Posterior cingulate gyrus (tissue), 11 donors: ENCODE measurements at regions not wholly inside any gene's neighbourhood (a gene's known extent, or its start where the extent isn't known, plus 50 kb on each side); places are given as distances from the start of the nearest gene placed in this dataset.

ENCODE experiments used
- DNase-seq, 10 donors: peaks; one replicate each; pipeline versions ENCODE4 v3.0.0 to v3.0.0-alpha.2; 2020 to 2021; ENCODE audit warnings: mixed read lengths in 3 of 10
- intact Hi-C: fragments of 100-400 bp; cut with DNase I; formaldehyde crosslinking; loops from one replicate; pipeline ENCODE4 v1.15.1; 2023

GRCh38 chr3:22101811-22102210, 350.8 kb upstream of the ZNF385D start:
- DNase-seq, result no peak
- intact Hi-C loops, result no loop called here

DNA sequence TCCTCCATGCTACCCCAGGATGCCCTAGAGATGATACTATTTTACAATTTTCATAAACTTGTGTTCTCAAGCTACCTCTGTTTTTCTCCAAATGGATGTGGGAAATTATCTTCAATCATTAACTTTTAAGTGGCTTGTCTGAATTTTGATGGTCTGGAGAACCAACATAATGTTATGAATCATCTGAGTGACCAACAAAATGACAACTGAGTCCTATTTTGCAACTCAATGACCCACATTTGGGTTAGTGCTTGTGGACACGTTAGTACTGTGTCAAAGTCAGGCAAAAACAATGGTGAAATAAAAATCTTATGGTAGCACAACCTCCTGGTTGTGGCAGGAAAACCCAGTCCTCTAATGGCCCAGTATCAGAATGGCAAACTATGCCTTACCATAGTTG, 352.4 kb upstream of the ZNF385D start:
- no peak for DNase-seq
- intact Hi-C loops, result no loop called here

DNA sequence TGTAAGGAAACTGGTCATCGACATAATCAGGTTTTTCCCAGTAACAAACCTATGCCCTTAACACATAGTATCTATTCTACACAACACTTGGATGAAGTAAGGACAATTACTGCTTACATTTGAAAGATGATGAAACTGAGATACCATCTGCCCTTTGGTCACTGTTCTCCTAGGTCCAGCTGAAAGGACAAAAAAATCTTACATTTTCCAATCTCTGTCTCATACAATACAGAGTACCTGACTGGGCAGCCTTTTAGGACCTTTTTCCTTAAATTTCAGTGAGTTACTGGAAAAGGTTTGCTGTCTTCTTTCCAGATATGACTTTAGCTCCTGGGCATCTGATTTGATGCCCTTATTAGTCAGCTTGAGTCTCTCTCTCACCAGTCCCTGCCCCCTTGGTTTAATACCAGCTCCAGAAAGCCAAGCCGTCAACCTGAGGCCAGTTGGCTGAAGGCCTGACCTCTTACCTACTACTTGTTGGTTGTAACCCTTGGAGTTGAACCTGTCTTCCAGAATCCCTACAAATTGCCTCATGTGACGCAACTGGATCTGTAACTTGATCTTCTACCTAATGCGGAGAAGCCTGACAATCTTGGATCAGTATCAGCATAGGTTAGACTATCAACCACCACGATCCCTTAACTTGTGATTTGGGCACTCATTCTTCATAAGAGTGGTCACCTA, 355.3 kb upstream of the ZNF385D start:
- intact Hi-C loops, result no loop called here
- no peak for DNase-seq

GRCh38 chr3:22111226-22111625, 360.2 kb upstream of the ZNF385D start:
- intact Hi-C loops, result loop anchor here (5.0 kb wide), 1 partner anchor 1769 kb away; no protein-coding TSS in a partner anchor
- no peak for DNase-seq

- intact Hi-C loops, result loop anchor here (5.0 kb wide), 1 partner anchor 1771 kb away; no protein-coding TSS in a partner anchor
- DNase-seq, result no peak
Observed at GRCh38 chr3:22113453-22113852, 362.4 kb upstream of the ZNF385D start.

- intact Hi-C loops, result loop anchor here (5.0 kb wide), 3 partner anchors 363 to 1888 kb away; partner anchors contain the start of gene ZNF385D
- no peak for DNase-seq
Observed at GRCh38 chr3:22115581-22115980, 364.6 kb upstream of the ZNF385D start.

GRCh38 chr3:22117091-22117490, 366.1 kb upstream of the ZNF385D start:
- intact Hi-C loops, result loop anchor here (5.0 kb wide), 3 partner anchors 365 to 1890 kb away; partner anchors contain the start of gene ZNF385D

DNA sequence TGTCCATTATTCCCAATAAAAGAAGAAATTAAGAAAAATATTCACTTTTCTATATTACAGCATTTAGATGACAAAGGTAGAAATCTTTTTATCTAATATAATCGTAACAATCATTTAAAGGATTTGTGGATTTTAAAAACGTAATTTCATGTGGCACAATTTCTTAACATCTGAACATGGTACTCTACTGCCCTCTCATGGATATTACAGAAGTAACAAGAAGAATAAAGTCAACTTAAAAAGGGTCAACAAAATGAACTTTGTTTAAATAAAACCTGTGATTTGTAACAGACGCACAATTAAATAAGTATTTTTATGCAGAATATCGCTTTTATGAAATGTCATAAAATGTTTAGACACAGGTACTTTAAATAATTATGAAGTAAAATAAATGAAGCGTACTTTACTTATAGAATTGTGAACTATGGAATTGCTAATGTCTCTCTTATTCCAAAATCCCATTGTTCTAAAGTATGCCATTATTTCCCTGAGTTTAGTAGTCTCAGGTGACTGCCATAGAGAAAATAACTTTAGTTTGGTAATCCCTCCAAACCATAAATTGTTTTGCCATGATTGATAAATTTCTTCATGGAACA, 366.8 kb upstream of the ZNF385D start:
- no peak for DNase-seq
- intact Hi-C loops, result loop anchor here (5.0 kb wide), 3 partner anchors 366 to 1891 kb away; partner anchors contain the start of gene ZNF385D

More at GRCh38 chr3:22117091-22117490, 366.1 kb upstream of the ZNF385D start:
- DNase-seq, result no peak

DNA sequence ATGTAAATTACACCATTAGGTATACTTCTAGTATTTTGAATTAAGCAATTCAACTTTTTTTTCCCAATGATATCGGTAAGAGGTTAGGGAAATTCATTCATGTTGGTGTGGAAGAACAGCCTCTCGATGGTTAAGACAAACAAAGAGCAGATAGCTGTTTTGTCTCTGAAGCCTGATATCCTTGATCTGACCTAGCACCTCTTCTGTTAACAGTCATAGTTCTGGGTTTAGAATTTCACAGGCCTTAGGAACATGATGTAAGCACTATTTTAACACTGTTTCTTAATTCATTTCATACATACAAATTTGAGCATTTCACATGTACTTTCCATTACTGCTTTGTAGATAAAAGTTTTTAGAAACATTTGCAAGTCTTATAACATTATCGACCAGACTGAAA, 367.5 kb upstream of the ZNF385D start:
- no peak for DNase-seq
- intact Hi-C loops, result loop anchor here (5.0 kb wide), 3 partner anchors 366 to 1891 kb away; partner anchors contain the start of gene ZNF385D

GRCh38 chr3:22121068-22121701, 370.2 kb upstream of the ZNF385D start:
- intact Hi-C loops, result no loop called here
- no peak for DNase-seq

GRCh38 chr3:22122567-22122966, 371.6 kb upstream of the ZNF385D start:
- intact Hi-C loops, result no loop called here
- no peak for DNase-seq

GRCh38 chr3:22129101-22129500, 378.1 kb upstream of the ZNF385D start:
- intact Hi-C loops, result no loop called here
- peak in 1 of 10 donors; percentile 41 for DNase-seq

DNA sequence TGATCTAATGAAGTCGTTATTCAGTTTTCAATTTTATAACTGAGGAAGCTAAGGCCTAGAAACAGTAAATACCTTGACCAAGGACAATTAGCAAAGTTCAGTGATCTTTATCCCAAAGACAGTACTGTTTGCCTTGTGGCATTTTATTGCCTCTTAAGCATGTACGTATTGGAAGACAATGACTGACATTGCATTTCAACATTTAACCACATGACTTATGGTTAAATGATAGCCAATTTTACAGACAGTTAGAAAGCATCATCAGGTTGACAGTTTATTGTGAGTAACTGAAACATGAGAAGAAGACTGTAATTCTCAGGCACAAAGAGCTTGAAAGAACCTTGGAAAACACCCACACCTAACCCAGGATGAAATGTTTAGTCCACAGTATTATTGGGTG, 390.8 kb upstream of the ZNF385D start:
- DNase-seq, result no peak
- intact Hi-C loops, result no loop called here

DNA sequence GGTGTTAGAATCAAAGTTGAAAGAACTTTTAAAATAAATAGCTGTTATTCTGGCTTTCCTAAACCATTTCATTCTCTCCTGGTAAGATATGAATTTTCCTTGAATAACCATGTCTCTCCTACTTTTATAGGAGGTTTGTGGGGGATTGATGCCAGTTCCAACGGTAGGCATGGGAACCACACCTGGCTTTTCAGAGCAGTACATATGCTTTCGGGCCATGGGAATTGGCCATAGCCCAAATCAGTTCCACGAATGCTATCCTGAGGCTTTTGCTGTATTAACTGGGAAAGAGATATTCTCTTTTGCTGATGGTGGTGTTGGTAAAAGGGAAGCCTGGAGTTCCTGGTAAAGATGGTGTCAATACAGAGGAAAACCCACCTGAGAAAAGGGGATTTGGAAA, 396.2 kb upstream of the ZNF385D start:
- intact Hi-C loops, result no loop called here
- no peak for DNase-seq

GRCh38 chr3:22156868-22157267, 405.9 kb upstream of the ZNF385D start:
- intact Hi-C loops, result no loop called here
- no peak for DNase-seq

DNA sequence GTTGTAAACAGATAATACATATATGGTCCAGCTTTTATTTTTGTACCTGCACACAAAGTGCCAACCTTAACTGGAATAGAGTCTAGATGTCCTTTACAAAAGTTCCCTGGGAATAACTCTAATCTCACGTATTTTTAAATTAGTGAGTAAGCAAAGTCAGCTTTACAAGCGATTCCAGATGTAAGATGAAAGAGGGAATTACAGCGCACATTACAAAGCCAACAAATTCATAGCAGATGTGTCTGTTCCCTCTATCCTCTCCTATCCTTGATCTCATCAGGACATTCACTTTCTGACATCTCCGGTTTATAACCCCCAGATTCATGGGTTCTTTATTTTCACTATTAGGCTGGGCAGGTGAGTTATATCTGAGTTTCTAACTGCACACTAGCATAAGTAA, 406.8 kb upstream of the ZNF385D start:
- intact Hi-C loops, result no loop called here

DNA sequence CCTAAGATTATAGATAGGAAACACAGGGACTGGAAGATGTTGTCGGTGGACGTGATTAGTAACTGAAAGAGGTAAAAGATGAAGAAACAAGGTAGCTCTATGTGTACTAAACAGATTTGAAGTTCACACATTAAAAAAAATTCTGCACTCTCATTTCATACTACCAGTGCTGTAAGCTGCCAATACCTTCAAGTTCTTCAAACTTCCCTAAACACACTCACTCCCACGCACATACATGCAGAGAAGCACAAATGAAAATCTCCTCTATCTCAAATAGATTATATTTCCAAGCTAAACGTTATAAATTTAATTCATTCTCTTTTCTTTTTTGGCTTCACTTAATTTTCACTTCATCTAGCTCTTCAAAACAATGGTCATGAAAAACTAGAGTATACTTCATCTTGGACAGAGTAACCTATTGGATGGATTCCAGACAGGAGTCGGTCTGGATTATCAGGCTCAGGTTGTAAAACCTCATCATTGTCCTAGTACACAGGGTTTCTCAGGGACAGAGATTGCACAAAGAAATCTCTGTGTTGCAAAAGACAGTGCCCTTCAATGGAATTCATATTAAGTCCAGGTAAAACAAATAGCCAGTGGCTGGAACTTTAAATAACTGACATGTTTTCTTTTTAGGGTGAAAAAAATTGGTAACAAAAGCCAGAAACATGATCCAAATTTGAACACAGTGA, 408.1 kb upstream of the ZNF385D start:
- no peak for DNase-seq
- intact Hi-C loops, result no loop called here

More for the DNA sequence above, 406.8 kb upstream of the ZNF385D start:
- DNase-seq, result no peak

DNA sequence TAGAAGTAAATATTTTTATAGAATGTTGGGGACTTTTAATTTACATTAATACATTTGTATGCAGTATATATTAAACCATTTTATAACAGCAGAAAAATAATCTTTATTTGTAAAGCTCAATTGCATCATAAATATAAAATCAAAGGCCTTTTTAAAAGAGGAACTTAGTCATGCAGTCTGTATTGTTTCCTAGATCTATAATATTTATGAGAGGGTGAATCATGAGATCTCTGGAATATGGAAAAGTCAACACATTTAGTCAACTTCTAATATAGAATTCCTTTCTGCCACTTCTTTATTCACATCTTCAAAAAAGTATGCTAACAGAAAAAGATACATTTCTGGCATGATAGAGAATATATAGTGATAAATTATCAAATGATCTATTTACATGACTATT, 410.3 kb upstream of the ZNF385D start:
- intact Hi-C loops, result no loop called here
- DNase-seq, result no peak

- DNase-seq, result no peak
- intact Hi-C loops, result no loop called here
Observed at GRCh38 chr3:22170370-22170769, 419.4 kb upstream of the ZNF385D start.

DNA sequence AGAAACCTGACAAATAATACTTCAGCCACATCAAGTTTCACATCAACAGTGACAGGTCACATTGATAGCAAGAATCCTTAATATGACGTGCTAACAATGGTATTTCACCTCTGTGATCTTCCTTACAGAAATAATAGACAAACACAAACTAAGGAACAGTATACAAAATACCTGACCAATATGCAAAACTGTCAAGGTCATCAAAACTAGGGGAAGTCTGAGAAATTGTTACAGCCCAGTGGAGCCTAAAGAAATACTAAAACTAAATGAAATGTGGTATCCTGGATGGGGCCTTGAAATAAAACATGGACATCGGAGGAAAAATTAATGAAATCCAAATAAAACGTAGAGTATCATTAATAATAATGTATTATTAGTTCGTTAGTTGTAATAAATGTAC, 422.0 kb upstream of the ZNF385D start:
- intact Hi-C loops, result no loop called here
- DNase-seq, result no peak

DNA sequence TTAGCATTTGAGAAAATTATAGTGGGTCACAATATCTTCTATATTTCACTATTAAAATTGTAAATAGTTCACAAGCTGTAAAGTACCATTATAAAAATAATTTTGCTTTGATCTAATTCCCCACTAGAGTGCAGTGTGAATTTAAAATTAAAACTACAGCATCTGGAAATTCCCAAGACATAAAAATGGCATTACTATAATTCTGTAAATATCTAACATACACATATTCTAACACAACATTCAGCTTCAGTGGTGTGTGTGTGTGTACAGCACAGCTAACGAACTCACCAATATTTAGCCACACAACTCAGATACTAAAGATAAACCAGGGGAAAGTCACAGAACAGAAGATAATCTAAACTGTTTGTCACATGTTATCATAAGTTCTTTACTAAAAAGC, 424.9 kb upstream of the ZNF385D start:
- no peak for DNase-seq
- intact Hi-C loops, result no loop called here
